OCI-LY3 (cell line): ENCODE measurements at regions not wholly inside any gene's neighbourhood (a gene's known extent, or its start where the extent isn't known, plus 50 kb on each side); places are given as distances from the start of the nearest gene placed in this dataset.

ENCODE experiments used
- H2AFZ ChIP-seq: fragments of 200-600, 300-600 bp; shearing (Covaris generic); 2 replicates; pipeline ENCODE4 v1.6.0; 2014; ENCODE audit warnings: antibody characterized with exemption, low read depth, low read length
- H3K27ac ChIP-seq: fragments of 200-600, 300-600 bp; sonication (generic); 2 replicates; pipeline ENCODE4 v1.5.1; 2014; ENCODE audit warnings: mild to moderate bottlenecking, low read length, moderate library complexity, mixed read lengths
- H3K27me3 ChIP-seq: fragments of 200-600, 300-600 bp; sonication (generic); 2 replicates; pipeline ENCODE4 v1.6.1; 2014; ENCODE audit warnings: low read depth, low read length, mixed read lengths
- H3K36me3 ChIP-seq: fragments of 200-600, 300-600 bp; sonication (generic); replicated peaks from 2 replicates; pipeline ENCODE3; 2014; ENCODE audit warnings: low read depth, low read length, mixed read lengths
- H3K4me1 ChIP-seq: fragments of 300-600, 200-600 bp; sonication (generic); 2 replicates; pipeline ENCODE4 v1.6.1; 2014; ENCODE audit warnings: low read length, mixed read lengths
- H3K4me2 ChIP-seq: fragments of 200-600, 300-600 bp; sonication (generic); 2 replicates; pipeline ENCODE4 v1.6.1; 2014; ENCODE audit warnings: low read length, mixed read lengths
- H3K4me3 ChIP-seq: fragments of 300-600, 200-600 bp; sonication (generic); 2 replicates; pipeline ENCODE4 v1.5.1; 2014; ENCODE audit warnings: antibody characterized with exemption, mild to moderate bottlenecking, low read length, moderate library complexity
- H3K79me2 ChIP-seq: fragments of 300-600, 200-600 bp; shearing (Covaris generic); 2 replicates; pipeline ENCODE4 v1.6.1; 2014; ENCODE audit warnings: mild to moderate bottlenecking, low read length, mixed read lengths
- H3K9ac ChIP-seq: fragments of 300-600, 200-600 bp; shearing (Covaris generic); 2 replicates; pipeline ENCODE4 v1.6.0; 2014; ENCODE audit warnings: mild to moderate bottlenecking, low read length, moderate library complexity
- H3K9me3 ChIP-seq: fragments of 200-600, 300-600 bp; shearing (Covaris generic); 2 replicates; pipeline ENCODE4 v1.6.1; 2014; ENCODE audit warnings: low read length, mixed read lengths; ENCODE audit not compliant: insufficient read depth
- H4K20me1 ChIP-seq: fragments of 200-600, 300-600 bp; sonication (generic); 2 replicates; pipeline ENCODE4 v1.6.1; 2016; ENCODE audit warnings: low read length, mixed read lengths; ENCODE audit not compliant: insufficient read depth
- EZH2phosphoT487 ChIP-seq: fragments of 200-600 bp; shearing (Covaris generic); IDR thresholded peaks from 2 replicates; pipeline ENCODE4 v1.6.1; 2018; ENCODE audit warnings: antibody characterized with exemption, mixed run types, low read depth
- TF ChIP-seq, protein P1 (sequence below): fragments of 200-600, 300-600 bp; sonication (generic); IDR thresholded peaks from 2 replicates; pipeline ENCODE4 v1.5.1; 2014; ENCODE audit warnings: antibody characterized with exemption, low read length, low read depth

GRCh38 chr11:81975261-81975900 lies 758.3 kb downstream of the FAM181B start:
- no peak overlapping the region for H2AFZ ChIP-seq
- no peaks in the 10 kb centered on the region for H4K20me1 ChIP-seq
- H3K27me3 ChIP-seq: no peaks in the 10 kb centered on the region
- no peak overlapping the region for H3K4me2 ChIP-seq
- H3K79me2 ChIP-seq: no peaks in the 10 kb centered on the region
- no peak overlapping the region for H3K4me3 ChIP-seq
- H3K4me1 ChIP-seq: 0 out of 2 replicates have a peak, but pooled peaks cover 2% of the 10 kb centered on the region
- H3K27ac ChIP-seq: no peak overlapping the region
- H3K9ac ChIP-seq: no peak overlapping the region
- no peaks in the 10 kb centered on the region for H3K36me3 ChIP-seq
- H3K9me3 ChIP-seq: peaks cover 6% of the 10 kb centered on the region; the same call in 1 of the 2 replicates
- TF ChIP-seq EZH2phosphoT487: no peak
- TF ChIP-seq, protein P1, sequence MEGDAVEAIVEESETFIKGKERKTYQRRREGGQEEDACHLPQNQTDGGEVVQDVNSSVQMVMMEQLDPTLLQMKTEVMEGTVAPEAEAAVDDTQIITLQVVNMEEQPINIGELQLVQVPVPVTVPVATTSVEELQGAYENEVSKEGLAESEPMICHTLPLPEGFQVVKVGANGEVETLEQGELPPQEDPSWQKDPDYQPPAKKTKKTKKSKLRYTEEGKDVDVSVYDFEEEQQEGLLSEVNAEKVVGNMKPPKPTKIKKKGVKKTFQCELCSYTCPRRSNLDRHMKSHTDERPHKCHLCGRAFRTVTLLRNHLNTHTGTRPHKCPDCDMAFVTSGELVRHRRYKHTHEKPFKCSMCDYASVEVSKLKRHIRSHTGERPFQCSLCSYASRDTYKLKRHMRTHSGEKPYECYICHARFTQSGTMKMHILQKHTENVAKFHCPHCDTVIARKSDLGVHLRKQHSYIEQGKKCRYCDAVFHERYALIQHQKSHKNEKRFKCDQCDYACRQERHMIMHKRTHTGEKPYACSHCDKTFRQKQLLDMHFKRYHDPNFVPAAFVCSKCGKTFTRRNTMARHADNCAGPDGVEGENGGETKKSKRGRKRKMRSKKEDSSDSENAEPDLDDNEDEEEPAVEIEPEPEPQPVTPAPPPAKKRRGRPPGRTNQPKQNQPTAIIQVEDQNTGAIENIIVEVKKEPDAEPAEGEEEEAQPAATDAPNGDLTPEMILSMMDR: no peak

DNA sequence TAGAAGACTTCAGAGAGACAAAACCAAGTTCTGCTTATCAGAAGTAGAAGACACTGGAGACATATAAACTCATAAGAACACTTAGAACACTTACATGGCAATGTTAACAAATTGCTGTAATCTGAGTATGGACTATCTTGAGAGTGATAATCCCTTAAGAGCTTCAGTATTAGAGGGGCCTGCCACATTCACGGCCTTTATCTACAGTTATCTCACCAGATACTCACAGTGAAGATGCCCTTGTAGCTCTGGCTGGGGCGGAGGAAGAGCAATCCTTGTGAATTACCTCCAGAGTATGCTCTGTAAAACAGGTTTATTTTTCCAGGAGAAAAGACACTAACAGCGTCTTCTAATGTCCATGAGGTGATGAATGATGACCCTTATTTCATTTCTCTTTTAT lies 762.8 kb downstream of the FAM181B start:
- H3K4me2 ChIP-seq: peak overlapping the region; percentile 10; the same call in 1 of the 2 replicates
- no peaks in the 10 kb centered on the region for H3K9me3 ChIP-seq
- no peaks in the 10 kb centered on the region for H3K79me2 ChIP-seq
- no peak for TF ChIP-seq EZH2phosphoT487
- TF ChIP-seq, protein P1: no peak
- no peak overlapping the region for H3K9ac ChIP-seq
- H3K36me3 ChIP-seq: no peaks in the 10 kb centered on the region
- peak overlapping the region; percentile 43 for H2AFZ ChIP-seq
- no peak overlapping the region for H3K4me3 ChIP-seq
- no peaks in the 10 kb centered on the region for H3K27me3 ChIP-seq
- H3K27ac ChIP-seq: no peak overlapping the region
- H3K4me1 ChIP-seq: peaks cover 12% of the 10 kb centered on the region
- no peaks in the 10 kb centered on the region for H4K20me1 ChIP-seq

DNA sequence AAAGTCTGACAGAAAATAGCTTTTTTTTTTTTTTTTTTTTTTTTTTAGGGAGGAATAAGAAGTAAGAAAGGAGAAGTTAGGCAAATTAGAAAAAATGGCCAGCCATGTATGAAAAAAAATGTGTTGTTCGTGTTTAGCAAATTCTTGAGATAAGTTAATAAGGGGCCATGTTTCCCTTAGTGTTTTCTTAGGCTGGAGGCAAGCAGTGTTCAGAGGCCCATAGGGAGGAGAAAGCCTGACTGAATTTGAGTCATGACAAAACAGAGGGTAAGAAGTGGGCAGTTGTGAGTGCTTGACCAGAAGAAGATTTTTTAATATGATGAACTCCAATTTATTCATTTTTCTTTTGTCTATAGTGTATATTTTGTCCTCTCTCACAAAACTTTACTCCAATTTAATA lies 766.4 kb downstream of the FAM181B start:
- H3K4me3 ChIP-seq: no peak overlapping the region
- H3K27me3 ChIP-seq: no peaks in the 10 kb centered on the region
- H3K4me1 ChIP-seq: peaks cover 12% of the 10 kb centered on the region
- no peaks in the 10 kb centered on the region for H3K36me3 ChIP-seq
- TF ChIP-seq EZH2phosphoT487: no peak
- no peak overlapping the region for H3K4me2 ChIP-seq
- H3K27ac ChIP-seq: no peak overlapping the region
- no peak overlapping the region for H3K9ac ChIP-seq
- H3K9me3 ChIP-seq: no peaks in the 10 kb centered on the region
- H4K20me1 ChIP-seq: no peaks in the 10 kb centered on the region
- no peak overlapping the region for H2AFZ ChIP-seq
- H3K79me2 ChIP-seq: no peaks in the 10 kb centered on the region

- no peaks in the 10 kb centered on the region for H3K79me2 ChIP-seq
- no peaks in the 10 kb centered on the region for H3K9me3 ChIP-seq
- TF ChIP-seq, protein P1: no peak
- no peak for TF ChIP-seq EZH2phosphoT487
- no peaks in the 10 kb centered on the region for H4K20me1 ChIP-seq
- no peak overlapping the region for H3K27ac ChIP-seq
- H3K27me3 ChIP-seq: no peaks in the 10 kb centered on the region
- no peak overlapping the region for H3K9ac ChIP-seq
- H3K36me3 ChIP-seq: no peaks in the 10 kb centered on the region
- no peak overlapping the region for H2AFZ ChIP-seq
- H3K4me2 ChIP-seq: no peak overlapping the region
- H3K4me1 ChIP-seq: peaks cover 12% of the 10 kb centered on the region
- no peak overlapping the region for H3K4me3 ChIP-seq
Observed at GRCh38 chr11:81966340-81966739, 767.3 kb downstream of the FAM181B start.
